Esophagus muscularis mucosa (tissue), 4 donors: ENCODE measurements at regions not wholly inside any gene's neighbourhood (a gene's known extent, or its start where the extent isn't known, plus 50 kb on each side); places are given as distances from the start of the nearest gene placed in this dataset.
"Not testable (repeated sequence)": the region's sequence is repeated elsewhere in the genome, so short reads cannot be mapped to it uniquely, and the experiment has no call there.

Experiments
- DNase-seq: peaks from one replicate; pipeline ENCODE4 v3.0.0-alpha.2; 2017; ENCODE audit errors: extremely low spot score
- H3K27ac ChIP-seq, 4 donors: fragments of 200-600 bp; sonication (generic); replicated peaks in 1 of 4; 1 replicate in 3 of 4; 2 replicates in 1 of 4; pipeline ENCODE4 v1.5.1; 2016 to 2019; ENCODE audit warnings: mild to moderate bottlenecking in 1 of 4
- H3K27me3 ChIP-seq, 4 donors: fragments of 200-600 bp; sonication (generic); one replicate each; pipeline versions ENCODE4 v1.5.1 to v1.6.0; 2016 to 2019
- H3K36me3 ChIP-seq, 4 donors: fragments of 200-600 bp; sonication (generic); one replicate each; pipeline ENCODE4 v1.5.1; 2016 to 2019
- H3K4me1 ChIP-seq, 4 donors: fragments of 200-600 bp; sonication (generic); one replicate each; pipeline ENCODE4 v1.5.1; 2016 to 2019
- H3K4me3 ChIP-seq, 4 donors: fragments of 200-600 bp; sonication (generic); 1 replicate in 2 of 4; 2 replicates in 2 of 4; pipeline ENCODE4 v1.5.1; 2016 to 2019; ENCODE audit warnings: mild to moderate bottlenecking in 4 of 4, moderate library complexity in 1 of 4
- H3K9me3 ChIP-seq, 4 donors: fragments of 200-600 bp; sonication (generic); 1 replicate in 3 of 4; 2 replicates in 1 of 4; pipeline ENCODE4 v1.5.1; 2016 to 2019
- EP300 ChIP-seq: sonication (generic); formaldehyde crosslinking; IDR thresholded peaks from one replicate; pipeline ENCODE4 v1.6.1; 2017; ENCODE audit warnings: antibody characterized with exemption
- POLR2A ChIP-seq: fragments of 450-650 bp; IDR thresholded peaks from one replicate; pipeline ENCODE4 v1.6.1; 2017; ENCODE audit warnings: antibody characterized with exemption, moderate library complexity, mild to moderate bottlenecking, low read depth
- POLR2AphosphoS5 ChIP-seq, 2 donors: sonication (generic); formaldehyde crosslinking; IDR thresholded peaks; one replicate each; pipeline ENCODE4 v1.6.1; 2017; ENCODE audit warnings: antibody characterized with exemption in 2 of 2
- WGBS: methylation state at CpG from one replicate; pipeline ENCODE4 v1.1.5; 2018; 5-methylcytosine and 5-hydroxymethylcytosine counted together
- intact Hi-C: fragments of 100-400 bp; cut with DNase I; formaldehyde crosslinking; loops from one replicate; pipeline ENCODE4 v1.15.1; 2023
- TF ChIP-seq, protein P1 (sequence below), 3 experiments: fragments of 200-600 bp in 2 of 3; fragments of 450-650 bp in 1 of 3; sonication (generic) in 2 of 3; IDR thresholded peaks; one replicate each; pipeline ENCODE4 v1.5.1; 2017 to 2019; ENCODE audit warnings: antibody characterized with exemption in 3 of 3, mild to moderate bottlenecking in 2 of 3, moderate library complexity in 1 of 3

GRCh38 chrX:42290608-42291007 lies 367.3 kb upstream of the CASK start:
- Histone ChIP-seq H3K4me3 (no peak overlapping the region), H3K27me3 (no peaks in the 10 kb centered on the region), H3K4me1 (no peaks in the 10 kb centered on the region), H3K36me3 (no peaks in the 10 kb centered on the region), H3K9me3 (no peaks in the 10 kb centered on the region), H3K27ac (no peak overlapping the region)
- intact Hi-C loops = no loop called here
- DNase-seq = no peak
- TF ChIP-seq EP300 = no peak
- TF ChIP-seq, protein P1, sequence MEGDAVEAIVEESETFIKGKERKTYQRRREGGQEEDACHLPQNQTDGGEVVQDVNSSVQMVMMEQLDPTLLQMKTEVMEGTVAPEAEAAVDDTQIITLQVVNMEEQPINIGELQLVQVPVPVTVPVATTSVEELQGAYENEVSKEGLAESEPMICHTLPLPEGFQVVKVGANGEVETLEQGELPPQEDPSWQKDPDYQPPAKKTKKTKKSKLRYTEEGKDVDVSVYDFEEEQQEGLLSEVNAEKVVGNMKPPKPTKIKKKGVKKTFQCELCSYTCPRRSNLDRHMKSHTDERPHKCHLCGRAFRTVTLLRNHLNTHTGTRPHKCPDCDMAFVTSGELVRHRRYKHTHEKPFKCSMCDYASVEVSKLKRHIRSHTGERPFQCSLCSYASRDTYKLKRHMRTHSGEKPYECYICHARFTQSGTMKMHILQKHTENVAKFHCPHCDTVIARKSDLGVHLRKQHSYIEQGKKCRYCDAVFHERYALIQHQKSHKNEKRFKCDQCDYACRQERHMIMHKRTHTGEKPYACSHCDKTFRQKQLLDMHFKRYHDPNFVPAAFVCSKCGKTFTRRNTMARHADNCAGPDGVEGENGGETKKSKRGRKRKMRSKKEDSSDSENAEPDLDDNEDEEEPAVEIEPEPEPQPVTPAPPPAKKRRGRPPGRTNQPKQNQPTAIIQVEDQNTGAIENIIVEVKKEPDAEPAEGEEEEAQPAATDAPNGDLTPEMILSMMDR (IDR thresholded peaks at IDR 0.05) = no peak
- TF ChIP-seq POLR2AphosphoS5 (IDR thresholded peaks at IDR 0.05) = no peak
- no peak for TF ChIP-seq POLR2A
- WGBS = 30% methylated on average over 1 of the region's 1 CpG

DNA sequence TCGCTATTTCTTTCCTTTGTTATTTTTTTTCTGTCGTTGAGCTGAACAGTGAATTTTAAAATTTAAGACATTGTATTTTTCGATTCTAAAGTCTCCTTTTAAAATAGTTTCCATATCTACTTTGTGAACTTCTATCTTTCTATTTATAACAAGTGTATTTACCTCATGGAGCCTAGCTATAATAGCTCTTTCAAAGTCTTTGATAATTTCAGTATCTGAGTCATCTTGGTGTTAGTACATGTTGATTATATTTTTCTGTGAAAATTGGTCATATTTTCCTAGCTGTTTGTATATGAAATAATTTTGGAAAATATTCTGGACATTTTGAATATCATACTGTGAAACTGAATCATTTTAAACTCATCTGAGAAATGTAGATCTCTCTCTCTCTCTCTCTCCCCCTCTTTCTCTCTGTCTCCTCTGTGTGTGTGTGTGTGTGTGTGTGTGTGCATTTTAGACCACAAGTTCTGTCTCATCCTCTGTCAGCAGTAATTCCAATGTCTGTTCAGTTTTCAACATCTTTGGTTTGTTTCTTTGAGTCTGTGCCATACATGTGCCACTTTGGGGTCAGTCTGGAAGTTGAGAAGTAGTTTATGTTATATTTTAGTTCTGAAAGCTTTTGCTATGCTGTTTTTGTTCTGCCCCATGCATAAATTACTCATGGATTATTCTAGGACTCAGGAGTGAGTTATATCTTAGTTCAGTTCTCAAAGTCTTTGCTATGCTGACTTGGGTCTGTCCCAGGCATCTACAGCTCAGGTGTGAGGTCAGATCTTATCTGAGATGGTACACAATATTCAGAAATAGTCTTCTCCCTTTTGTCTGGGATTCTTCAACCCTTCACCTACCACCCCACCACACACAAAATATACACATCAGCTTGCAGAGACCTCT lies 366.4 kb upstream of the CASK start:
- Histone ChIP-seq H3K27me3 (no peaks in the 10 kb centered on the region), H3K27ac (no peak overlapping the region), H3K4me3 (no peak overlapping the region), H3K9me3 (no peaks in the 10 kb centered on the region), H3K36me3 (no peaks in the 10 kb centered on the region), H3K4me1 (no peaks in the 10 kb centered on the region)
- WGBS = 64% methylated on average over 3 of the region's 3 CpGs
- TF ChIP-seq EP300 (no peak), POLR2A (no peak), POLR2AphosphoS5 (IDR thresholded peaks at IDR 0.05) (no peak)
- TF ChIP-seq, protein P1 (IDR thresholded peaks at IDR 0.05) = no peak
- intact Hi-C loops = no loop called here
- no peak for DNase-seq

DNA sequence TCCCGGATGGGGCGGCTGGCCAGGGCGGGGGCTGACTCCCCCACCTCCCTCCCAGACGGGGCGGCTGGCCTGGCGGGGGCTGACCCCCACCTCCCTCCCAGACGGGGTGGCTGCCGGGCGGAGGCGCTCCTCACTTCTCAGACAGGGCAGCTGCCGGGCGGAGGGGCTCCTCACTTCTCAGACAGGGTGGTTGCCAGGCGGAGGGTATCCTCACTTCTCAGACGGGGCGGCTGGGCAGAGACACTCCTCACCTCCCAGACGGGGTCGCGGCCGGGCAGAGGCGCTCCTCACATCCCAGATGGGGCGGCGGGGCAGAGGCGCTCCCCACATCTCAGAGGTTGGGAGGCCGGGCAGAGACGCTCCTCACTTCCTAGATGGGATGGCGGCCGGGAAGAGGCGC lies 362.3 kb upstream of the CASK start:
- H3K4me3 ChIP-seq, intact Hi-C loops, H3K36me3 ChIP-seq, H3K4me1 ChIP-seq, H3K27me3 ChIP-seq, DNase-seq, H3K27ac ChIP-seq, H3K9me3 ChIP-seq: not testable (repeated sequence)
- WGBS = no CpG with 5 or more reads among the region's 28 CpGs

GRCh38 chrX:42276982-42277690 lies 353.8 kb upstream of the CASK start:
- Histone ChIP-seq H3K27me3 (no peaks in the 10 kb centered on the region), H3K27ac (no peak overlapping the region), H3K4me1 (no peaks in the 10 kb centered on the region), H3K4me3 (no peak overlapping the region), H3K36me3 (no peaks in the 10 kb centered on the region), H3K9me3 (no peaks in the 10 kb centered on the region)
- no peak for DNase-seq
- 65% methylated on average over 3 of the region's 3 CpGs for WGBS
- TF ChIP-seq EP300 = no peak
- TF ChIP-seq POLR2A = no peak
- TF ChIP-seq POLR2AphosphoS5 (IDR thresholded peaks at IDR 0.05) = no peak
- TF ChIP-seq, protein P1 (IDR thresholded peaks at IDR 0.05) = no peak
- intact Hi-C loops = no loop called here

- Histone ChIP-seq H3K4me3 (no peak overlapping the region), H3K9me3 (no peaks in the 10 kb centered on the region), H3K27me3 (no peaks in the 10 kb centered on the region), H3K36me3 (no peaks in the 10 kb centered on the region), H3K4me1 (no peaks in the 10 kb centered on the region), H3K27ac (no peak overlapping the region)
- no peak for TF ChIP-seq EP300
- WGBS = 63% methylated on average over 2 of the region's 2 CpGs
- no peak for DNase-seq
- intact Hi-C loops = no loop called here
Measured at GRCh38 chrX:42274151-42274550, 350.8 kb upstream of the CASK start.
